Nephron progenitor cell (in vitro differentiated cells): ENCODE measurements at regions not wholly inside any gene's neighbourhood (a gene's known extent, or its start where the extent isn't known, plus 50 kb on each side); places are given as distances from the start of the nearest gene placed in this dataset.

Experiments
- DNase-seq: peaks from one replicate; pipeline ENCODE4 v3.0.0; 2021
- H3K27ac Mint-ChIP-seq: 2 replicates; pipeline ENCODE4 v1.8.0; 2021; ENCODE audit warnings: mild to moderate bottlenecking, moderate library complexity, mixed read lengths
- H3K27me3 Mint-ChIP-seq: 2 replicates; pipeline ENCODE4 v1.8.0; 2021; ENCODE audit warnings: mild to moderate bottlenecking, low read depth, mixed read lengths; ENCODE audit not compliant: poor library complexity
- H3K36me3 Mint-ChIP-seq: 2 replicates; pipeline ENCODE4 v1.8.0; 2021; ENCODE audit warnings: low read depth, mixed read lengths
- H3K4me1 Mint-ChIP-seq: 2 replicates; pipeline ENCODE4 v1.8.0; 2021; ENCODE audit warnings: mixed read lengths
- H3K4me3 Mint-ChIP-seq: 2 replicates; pipeline ENCODE4 v1.8.0; 2021; ENCODE audit warnings: mild to moderate bottlenecking, moderate library complexity, mixed read lengths
- H3K9me3 Mint-ChIP-seq: 2 replicates; pipeline ENCODE4 v1.8.0; 2021; ENCODE audit warnings: mild to moderate bottlenecking, moderate library complexity, mixed read lengths
- CTCF ChIP-seq: fragments of 200-600 bp; sonication (generic); IDR thresholded peaks from 2 replicates; pipeline ENCODE4 v1.5.0; 2021; ENCODE audit warnings: antibody characterized with exemption

GRCh38 chr9:26145938-26146337 is 467.7 kb upstream of the TUSC1 start:
- TF ChIP-seq CTCF, result no peak
- H3K27me3 Mint-ChIP-seq, result no peaks in the 10 kb centered on the region
- H3K4me1 Mint-ChIP-seq, result no peaks in the 10 kb centered on the region
- no peak overlapping the region for H3K27ac Mint-ChIP-seq
- no peak for DNase-seq
- H3K4me3 Mint-ChIP-seq, result no peak overlapping the region
- no peaks in the 10 kb centered on the region for H3K36me3 Mint-ChIP-seq
- no peaks in the 10 kb centered on the region for H3K9me3 Mint-ChIP-seq

GRCh38 chr9:26142631-26143030 is 464.4 kb upstream of the TUSC1 start:
- Mint-ChIP-seq H3K9me3 (no peaks in the 10 kb centered on the region), H3K36me3 (no peaks in the 10 kb centered on the region), H3K4me1 (no peaks in the 10 kb centered on the region), H3K4me3 (no peak overlapping the region), H3K27me3 (no peaks in the 10 kb centered on the region), H3K27ac (no peak overlapping the region)
- no peak for TF ChIP-seq CTCF
- no peak for DNase-seq

- Mint-ChIP-seq H3K9me3 (no peaks in the 10 kb centered on the region), H3K36me3 (no peaks in the 10 kb centered on the region), H3K4me1 (no peaks in the 10 kb centered on the region), H3K27me3 (no peaks in the 10 kb centered on the region), H3K27ac (no peak overlapping the region), H3K4me3 (no peak overlapping the region)
- TF ChIP-seq CTCF, result no peak
- DNase-seq, result no peak
These were observed 464.0 kb upstream of the TUSC1 start for GRCh38 chr9:26142201-26142600.

GRCh38 chr9:26133537-26133936 is 455.3 kb upstream of the TUSC1 start:
- Mint-ChIP-seq H3K27me3 (no peaks in the 10 kb centered on the region), H3K4me3 (no peak overlapping the region), H3K9me3 (no peaks in the 10 kb centered on the region), H3K4me1 (no peaks in the 10 kb centered on the region), H3K36me3 (no peaks in the 10 kb centered on the region), H3K27ac (no peak overlapping the region)
- no peak for TF ChIP-seq CTCF
- DNase-seq, result no peak

- no peak for TF ChIP-seq CTCF
- H3K36me3 Mint-ChIP-seq, result no peaks in the 10 kb centered on the region
- H3K27me3 Mint-ChIP-seq, result no peaks in the 10 kb centered on the region
- H3K9me3 Mint-ChIP-seq, result no peaks in the 10 kb centered on the region
- no peak overlapping the region for H3K27ac Mint-ChIP-seq
- no peaks in the 10 kb centered on the region for H3K4me1 Mint-ChIP-seq
- H3K4me3 Mint-ChIP-seq, result no peak overlapping the region
- DNase-seq, result no peak
These were observed 454.6 kb upstream of the TUSC1 start for GRCh38 chr9:26132746-26133312.

- Mint-ChIP-seq H3K4me1 (no peaks in the 10 kb centered on the region), H3K9me3 (no peaks in the 10 kb centered on the region), H3K27ac (no peak overlapping the region), H3K4me3 (no peak overlapping the region), H3K27me3 (no peaks in the 10 kb centered on the region), H3K36me3 (no peaks in the 10 kb centered on the region)
- no peak for TF ChIP-seq CTCF
- DNase-seq, result no peak
These were observed 453.6 kb upstream of the TUSC1 start for GRCh38 chr9:26131886-26132285.
